Umbilical cord (tissue), 1 donor: ENCODE measurements at regions not wholly inside any gene's neighbourhood (a gene's known extent, or its start where the extent isn't known, plus 50 kb on each side); places are given as distances from the start of the nearest gene placed in this dataset.

ENCODE experiments used
- DNase-seq: peaks from one replicate; pipeline ENCODE4 v3.0.0-alpha.2; 2015; ENCODE audit warnings: low spot score

DNA sequence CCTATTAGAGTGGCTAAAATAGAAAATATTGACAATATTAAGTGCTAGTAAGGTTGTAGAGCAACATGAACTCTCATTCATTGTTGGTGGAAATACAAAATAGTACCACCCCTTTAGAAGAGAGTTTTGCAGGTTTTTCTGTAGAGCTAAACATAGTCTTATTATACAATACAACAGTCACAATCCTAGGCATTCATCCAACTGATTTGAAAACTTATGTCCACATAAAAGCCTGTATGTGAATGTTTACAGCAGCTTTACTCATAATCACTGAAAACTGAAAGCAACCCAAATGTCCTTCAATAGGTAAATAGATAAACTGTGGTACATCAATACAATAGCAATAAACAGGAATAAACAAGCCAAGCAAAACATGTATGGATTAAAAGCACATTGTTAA is 127.2 kb upstream of the PRNP start:
- no peak for DNase-seq

DNA sequence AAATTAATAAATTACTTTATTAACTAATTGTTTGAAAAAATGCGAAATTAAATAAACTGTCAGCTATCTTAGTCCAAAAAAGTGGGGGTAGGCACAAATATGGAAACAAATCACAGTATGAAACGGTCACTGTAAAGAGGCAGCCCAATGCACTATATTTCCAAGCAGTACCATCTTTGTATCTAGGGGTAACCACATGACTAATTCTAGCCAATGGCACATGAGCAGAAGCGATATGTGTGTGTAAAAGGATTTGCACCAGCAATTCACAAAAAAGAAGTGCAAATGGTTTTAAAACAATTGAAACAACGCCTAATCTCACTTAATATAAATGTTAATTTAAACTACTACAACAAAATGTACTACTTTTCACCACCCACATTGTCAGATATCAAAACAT is 129.5 kb upstream of the PRNP start:
- no peak for DNase-seq

DNA sequence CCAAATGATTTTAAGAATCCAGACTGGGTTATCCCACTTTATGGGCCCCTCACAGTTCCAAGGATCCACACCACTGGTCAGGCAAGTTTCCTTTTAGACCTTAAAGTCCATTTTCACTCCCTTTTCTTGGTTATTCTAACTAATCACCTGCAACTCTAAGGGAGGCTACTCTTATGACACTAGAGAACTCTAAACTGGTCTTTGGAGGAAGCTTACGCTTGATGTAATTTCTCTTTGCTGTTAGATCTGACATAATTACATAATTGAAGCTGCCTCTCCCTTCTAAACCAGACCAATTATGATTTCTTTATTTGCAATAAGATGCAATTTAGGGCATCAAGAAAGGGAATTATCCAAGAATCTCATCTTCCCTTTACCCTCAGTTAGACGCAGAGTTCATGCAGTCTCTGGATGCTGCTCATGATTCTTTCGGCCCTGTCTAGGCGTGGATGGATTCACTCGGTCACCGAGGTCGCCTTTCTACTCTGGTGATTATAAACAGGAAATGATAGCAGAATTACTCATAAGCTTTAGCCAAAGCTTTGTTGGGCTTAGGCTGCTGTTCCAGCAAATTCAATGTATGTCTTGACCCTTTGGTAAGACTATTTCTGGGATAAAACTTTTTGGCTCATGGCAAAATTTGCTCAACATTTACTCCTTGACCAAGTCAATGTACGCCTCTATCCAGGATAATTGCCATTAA is 130.9 kb upstream of the PRNP start:
- no peak for DNase-seq

DNA sequence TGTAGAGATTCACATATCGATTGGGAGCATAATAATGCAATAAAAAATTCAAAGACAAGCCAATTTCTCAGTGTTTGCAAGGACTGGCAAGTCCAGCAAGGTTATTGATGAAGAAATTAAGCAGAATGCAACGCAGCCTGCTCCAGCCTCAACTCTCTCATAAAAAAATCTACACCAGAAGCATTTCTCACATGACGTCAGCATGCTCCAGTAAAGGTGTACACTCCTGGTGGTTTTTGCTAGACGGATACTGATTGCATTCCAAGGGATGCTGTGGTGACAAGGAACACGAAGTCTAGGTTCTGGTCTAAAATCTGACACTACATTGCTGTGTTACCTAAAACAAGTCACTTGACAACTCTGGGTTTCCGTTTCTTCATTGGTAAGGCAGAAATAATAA is 131.9 kb upstream of the PRNP start:
- DNase-seq = no peak

DNA sequence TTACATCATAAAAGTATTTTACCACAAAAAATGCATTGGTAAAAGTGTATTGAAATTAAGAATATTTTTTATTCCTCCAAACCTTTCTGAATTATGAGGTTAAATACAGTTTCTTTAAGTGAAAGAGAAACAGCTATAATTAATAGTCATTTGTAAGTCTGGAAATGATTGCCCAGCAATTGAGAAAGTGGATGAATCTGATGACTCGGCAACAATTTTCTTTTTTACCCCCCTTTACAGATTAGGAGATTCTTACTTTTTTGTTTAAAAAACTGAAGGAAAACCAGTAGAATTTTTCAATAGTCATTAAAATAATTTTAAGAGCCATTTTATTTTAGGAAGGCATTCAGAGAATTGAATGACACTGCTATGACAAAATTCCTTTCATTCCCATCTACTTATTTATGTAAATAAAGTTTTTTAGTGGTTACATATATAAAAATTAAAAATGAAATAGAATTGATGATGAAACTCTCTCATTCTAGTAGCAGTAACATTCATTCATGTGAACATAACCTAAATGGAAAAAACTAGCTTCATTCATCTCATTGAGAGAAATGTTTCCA is 134.1 kb upstream of the PRNP start:
- DNase-seq = no peak

DNA sequence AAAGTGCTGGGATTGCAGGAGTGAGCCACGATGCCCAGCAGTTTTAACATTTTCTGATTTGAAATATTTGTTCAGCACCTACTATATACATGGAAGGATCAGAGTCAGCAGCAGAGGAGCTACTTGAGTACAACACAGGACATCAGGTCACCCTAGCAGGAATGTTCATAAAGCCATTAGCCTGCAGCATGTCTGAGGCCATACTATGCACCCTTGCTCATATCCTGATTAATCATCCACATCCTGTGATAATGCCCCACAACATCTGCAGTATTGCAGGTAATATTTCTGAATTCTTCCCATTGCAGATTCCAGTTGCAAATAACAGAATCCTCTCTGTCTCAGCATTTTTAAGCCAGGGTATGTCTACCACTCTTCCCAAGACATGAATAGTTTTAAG is 135.5 kb upstream of the PRNP start:
- no peak for DNase-seq

DNA sequence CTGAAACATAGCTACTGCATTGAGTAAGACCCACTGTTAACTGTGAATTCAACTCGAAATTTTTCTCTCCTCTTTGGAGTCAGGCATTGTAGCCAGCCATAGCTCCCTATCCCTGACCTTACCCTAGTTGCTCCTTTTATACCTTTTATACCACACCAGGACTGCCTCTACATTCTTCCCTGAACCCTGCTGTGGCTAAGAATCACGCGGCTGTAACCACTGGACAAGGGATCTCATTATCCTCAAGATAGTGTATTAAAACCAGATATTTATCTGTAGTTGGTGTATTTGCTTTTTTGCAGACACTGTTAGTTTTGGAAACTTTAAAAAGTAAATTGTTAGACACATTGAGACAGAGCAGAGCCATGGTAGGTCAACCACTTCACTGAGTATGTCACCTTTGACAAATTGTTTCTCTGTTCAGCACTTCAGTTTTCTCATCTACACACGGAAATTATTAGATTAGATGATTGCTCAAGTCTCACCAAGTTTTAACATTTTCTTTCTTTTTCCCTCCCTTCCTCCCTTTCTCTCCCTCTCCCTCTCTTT is 136.5 kb upstream of the PRNP start:
- no peak for DNase-seq

DNA sequence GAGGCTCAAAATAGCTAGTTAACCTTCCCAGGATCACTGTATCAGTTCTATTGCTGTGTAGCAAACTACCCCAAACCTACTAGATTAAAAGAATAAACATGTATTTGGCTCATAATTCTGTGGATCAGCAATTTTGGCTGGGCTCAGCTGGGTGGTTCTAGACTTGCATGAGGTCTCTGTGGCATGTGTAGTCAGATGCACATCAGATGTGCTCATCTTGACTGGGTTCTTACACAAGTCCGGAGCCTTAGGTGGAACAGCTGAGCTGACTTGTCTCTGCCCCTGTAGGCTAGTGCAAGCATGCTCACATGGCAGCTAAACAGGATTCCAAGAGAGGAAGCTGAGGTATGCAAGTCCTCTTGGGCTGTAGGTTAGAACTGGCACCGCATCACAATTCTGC is 137.7 kb upstream of the PRNP start:
- DNase-seq = no peak

DNA sequence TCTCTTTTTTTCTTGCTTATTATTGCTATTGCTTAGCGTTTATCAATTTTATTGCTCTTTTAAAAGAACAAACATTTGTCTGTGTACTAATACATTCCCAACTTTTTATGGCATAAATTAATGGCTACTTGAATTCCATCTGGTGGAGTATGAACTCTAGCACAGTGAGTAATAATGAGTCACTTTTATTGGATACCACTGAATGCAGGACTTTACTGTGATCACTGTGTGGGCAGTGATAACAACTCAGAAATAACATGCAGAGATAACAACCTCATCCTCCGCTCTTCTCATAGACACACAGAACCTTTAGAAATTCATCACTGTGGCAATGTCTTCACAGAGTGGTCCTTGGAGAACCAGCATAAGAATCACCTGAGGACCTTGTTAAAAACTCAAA is 139.5 kb upstream of the PRNP start:
- peak; percentile 17 for DNase-seq

DNA sequence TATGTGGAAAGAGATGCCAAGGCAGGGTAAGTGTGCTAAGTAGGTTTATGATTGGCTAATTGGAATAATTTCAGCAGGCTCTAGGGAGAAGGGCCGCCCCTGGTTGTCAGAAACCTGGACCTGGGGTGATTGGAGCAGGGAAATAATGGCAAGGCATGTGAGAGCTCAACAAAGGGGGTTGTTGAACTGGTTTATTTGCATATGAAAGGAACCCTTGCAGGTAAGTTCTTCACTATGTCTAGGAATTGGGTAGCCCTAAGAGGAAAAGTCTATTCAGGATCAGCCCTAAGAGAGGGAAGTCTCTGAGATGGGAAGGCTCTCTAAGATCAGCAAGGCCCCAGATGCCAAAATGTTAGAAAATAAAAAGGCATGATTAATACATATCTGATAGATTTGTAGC is 139.9 kb upstream of the PRNP start:
- DNase-seq = no peak

DNA sequence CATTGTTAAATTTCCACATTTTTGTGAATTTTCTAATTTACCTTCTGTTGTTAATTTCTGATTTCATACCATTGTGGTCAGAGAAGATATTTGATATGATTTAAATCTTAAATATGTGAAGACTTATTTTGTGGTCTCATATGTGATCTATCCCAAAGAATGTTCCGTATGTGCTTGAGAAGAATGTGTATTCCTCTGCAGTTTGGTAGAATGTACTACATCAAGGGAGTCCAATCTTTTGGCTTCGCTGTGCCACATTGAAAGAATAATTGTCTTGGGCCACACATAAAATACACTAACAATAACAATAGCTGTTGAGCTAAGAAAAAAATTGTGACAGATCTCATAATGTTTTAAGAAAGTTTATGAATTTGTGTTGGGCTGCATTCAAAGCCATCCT is 140.7 kb upstream of the PRNP start:
- no peak for DNase-seq

DNA sequence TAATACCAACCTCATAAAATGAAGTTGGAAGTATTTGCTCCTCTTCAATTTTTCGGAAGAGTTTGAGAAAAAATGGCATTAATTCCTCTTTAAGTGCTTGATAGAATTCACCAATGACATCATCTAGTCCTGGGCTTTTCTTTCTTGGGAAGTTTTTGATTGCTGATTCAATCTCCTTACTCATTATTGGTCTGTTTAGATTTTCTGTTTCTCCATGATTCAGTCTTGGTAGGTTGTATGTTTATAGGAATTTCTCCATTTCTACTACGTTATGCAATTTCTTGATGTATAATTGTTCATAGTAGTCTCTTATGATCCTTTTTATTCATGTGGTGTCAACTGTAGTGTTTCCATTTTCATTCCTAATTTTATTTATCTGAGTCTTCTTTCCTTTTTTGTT is 141.5 kb upstream of the PRNP start:
- no peak for DNase-seq

DNA sequence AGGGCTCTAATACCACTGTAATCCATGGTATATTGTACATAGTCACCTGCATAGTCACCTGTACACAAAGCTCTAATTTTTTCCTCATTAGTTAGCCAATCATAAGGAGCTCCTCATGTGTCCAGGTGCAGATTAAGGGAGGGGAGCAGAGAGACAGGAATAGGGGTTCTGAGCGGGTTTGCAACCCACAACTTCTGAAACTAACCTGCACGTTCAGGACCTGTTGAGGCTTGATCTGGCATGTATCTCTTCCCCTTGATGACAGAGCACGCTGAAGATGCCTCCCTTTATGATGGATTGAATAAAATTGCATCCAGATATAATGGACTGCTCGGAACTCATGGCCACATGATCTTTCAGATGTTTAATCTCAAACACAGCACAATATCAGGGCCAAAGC is 144.0 kb upstream of the PRNP start:
- no peak for DNase-seq

DNA sequence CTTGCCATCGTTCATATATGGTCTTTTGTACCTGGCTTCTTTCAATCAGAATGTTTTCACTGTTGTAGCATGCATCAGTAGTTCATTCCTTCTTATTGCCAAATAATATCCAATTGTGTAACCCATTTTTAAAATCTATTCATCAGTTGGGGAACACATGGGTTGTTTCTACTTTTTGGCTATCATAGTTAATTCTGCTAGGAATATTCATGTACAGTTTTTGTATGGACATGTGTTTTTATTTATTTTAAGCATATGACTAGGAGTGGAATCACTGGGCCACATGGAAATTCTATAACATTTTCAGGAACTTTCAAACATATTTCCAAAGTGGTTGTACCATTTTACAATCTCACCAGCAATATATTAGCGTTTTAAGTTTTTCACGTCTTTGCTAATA is 151.9 kb upstream of the PRNP start:
- DNase-seq = no peak

DNA sequence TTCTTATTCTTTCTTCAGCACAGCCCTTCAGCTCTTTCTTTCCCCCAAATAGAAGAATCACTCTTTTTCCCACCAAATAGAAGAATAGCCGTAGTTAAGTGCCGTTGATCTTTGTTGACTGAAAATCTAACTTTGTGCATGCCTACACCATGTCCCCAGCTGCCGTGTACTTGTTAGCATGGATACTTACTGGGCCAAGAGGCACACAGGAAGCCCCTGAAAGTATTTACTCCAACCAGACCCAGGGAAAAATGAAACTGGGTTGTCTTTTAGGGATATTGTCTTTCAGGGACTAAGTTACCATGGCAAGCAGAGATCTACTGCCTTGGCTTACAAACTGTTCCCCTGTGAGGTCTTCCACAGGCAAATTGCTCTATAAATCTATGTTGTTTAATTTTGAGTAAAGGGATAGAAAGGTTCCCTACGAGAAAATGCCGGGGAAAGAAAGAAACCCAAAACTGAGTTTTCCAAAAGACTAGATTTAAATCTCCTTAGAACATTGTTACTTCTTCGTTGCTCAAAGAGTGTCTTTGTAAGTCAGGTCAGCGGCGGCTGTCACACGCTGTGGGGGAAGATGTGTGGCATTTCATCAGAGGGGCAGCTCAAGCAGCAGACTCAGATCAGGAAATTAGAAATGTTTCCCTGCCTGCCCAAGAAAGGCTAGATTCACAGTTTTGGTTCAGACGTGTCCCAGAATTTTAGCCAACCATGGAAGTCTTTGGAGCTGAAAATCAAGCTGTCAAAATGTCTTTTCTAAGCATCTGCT is 152.7 kb upstream of the PRNP start:
- DNase-seq = no peak

DNA sequence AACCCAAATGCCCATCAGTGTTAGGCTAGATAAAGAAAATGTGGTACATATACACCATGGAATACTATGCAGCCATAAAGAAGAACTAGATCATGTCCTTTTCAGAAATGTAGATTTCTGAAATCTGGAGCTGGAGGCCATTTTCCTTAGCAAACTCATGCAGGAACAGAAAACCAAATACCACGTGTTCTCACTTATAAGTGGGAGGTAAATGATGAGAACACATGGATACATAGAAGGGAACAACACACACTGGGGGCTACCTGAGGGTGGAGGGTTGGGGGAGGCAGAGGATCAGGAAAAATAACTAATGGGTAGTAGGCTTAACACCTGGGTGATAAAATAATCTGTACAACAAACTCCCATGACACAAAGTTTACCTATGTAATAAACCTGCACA is 153.5 kb upstream of the PRNP start:
- no peak for DNase-seq

DNA sequence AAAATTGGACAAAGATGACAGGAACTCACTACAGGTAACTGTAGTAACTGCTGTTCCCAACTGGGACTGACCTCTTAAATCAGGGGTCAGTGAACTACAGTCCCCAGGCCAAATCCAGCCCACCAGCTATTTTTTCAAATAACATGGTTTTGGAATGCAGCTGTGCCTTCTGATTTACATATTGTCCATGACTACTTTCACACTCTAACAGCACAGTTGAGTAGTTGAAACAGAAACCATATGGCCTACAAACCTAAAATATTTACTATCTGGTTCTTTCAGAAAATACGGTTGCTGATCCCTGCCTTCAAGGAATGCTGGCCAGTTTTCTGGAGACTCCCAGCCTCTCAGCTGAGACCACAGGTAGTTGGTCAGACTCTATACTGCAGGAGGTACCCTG is 161.5 kb upstream of the PRNP start:
- DNase-seq = no peak

DNA sequence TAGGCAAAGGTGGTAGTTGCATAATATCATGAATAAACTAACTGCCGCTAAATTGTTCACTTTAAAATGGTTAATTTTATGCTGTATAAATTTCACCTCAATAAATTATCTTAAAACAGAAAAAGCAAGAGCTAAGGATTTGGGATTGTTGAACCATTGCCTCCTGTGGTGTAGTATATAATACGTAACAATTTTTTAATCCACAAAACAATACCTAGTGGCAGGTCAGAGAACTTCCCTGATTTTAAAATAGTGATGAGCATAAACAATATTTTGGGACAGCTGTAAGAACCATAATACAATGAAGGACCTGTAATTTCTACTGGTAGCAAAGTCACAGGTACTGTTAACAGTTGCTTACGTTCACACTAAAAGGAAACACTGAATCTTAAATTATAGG is 161.9 kb upstream of the PRNP start:
- DNase-seq = no peak

DNA sequence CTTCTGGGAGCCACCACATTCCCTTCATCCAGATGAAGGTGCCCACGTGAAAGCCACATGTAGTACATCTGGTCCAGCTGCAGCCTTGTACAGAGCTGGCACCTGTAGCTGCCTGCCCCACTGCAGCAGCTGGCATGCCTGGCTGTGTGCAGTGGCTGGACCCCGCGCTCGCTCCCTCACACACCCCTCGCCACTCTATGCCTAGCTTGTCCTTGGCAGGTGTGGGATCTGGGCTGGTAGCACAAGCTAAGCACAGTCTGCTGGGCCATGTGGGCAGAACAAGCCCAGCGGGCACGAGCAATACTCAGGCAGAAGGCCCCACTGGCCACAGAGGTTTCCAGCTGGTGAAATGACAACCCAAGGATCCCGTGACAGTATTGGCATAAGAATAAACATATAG is 163.9 kb upstream of the PRNP start:
- DNase-seq = no peak

DNA sequence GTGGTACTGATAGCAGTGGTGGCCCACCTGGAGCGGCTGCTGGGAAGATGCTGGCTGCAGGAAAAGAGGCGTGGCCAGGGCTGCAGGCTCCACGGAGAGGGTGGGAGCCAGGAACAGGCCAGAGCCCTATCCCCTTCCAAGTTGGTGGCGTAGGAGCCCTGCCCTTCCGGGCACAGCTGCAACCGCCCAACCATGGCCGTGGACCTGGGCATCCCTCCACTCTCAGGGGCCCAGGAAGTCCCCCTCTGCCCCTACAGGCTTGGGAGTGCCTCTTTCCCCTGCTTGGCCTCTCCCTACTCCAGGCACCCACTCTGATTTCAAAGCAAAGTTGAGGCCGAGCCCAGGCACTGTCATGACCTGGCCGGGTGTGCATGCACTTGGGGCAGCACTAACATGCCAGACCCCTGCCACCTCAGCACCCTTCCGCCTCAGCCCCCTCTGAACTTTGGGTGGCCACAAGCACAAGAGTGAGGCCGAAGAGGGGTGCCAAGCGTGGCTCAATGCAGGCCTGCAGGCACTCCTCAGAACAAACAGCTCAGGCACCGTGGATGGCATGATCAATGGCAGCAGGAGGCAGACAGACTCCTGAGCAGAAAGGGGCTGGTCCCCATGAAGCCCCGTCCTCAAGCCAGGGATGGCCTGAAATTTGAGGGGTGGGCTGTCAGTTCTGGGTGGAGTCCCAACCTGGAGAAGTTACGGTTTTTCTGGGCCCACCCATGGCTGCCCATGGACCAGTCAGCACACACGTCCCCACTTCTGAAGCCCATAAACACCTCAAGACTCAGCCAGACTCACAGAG is 164.9 kb upstream of the PRNP start:
- no peak for DNase-seq

DNA sequence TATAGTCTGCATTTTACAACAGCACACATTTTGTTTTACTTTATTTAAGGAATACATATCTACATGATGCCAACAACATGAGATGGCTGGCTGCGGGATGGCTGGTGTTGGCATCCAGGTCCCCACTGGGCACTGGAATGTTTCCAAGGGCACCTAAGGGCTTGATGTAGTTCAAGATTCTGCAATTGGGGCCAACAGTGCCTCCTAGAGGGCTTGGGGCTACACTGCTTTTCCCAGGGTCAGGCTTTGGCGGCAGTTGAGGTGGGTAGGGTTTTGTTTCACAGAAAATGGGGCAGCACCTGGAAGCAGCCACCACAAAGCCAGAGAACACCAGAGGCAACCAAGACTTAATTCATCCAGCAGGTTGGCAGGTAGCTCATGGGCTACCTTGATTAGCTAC is 166.7 kb upstream of the PRNP start:
- DNase-seq = no peak

DNA sequence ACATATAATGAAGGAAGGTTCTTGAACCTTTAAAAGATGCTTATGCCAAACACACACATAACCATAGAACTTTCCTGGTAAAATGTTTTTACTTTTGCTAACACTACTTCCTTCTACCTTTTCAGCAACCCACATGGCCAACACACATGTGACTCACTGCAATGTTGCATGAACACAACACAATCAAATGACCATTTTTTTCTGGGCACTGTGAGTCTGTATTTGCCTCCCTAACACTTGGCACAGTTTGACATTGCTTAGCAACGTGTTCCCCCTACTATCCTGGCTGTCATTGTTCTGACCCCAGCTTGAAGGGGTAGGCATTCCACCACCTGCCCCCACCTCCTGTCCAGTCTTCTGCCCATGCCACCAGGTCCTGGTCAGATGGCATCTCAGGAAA is 169.4 kb upstream of the PRNP start:
- DNase-seq = no peak
